Vagina (tissue), 2 donors: ENCODE measurements at regions not wholly inside any gene's neighbourhood (a gene's known extent, or its start where the extent isn't known, plus 50 kb on each side); places are given as distances from the start of the nearest gene placed in this dataset.

Experiments used
- DNase-seq, 2 donors: peaks; one replicate each; pipeline ENCODE4 v3.0.0-alpha.2; 2017; ENCODE audit errors: extremely low spot score in 2 of 2
- H3K27ac ChIP-seq: fragments of 200-600 bp; sonication (generic); one replicate; pipeline ENCODE4 v1.5.1; 2019
- H3K27me3 ChIP-seq: fragments of 200-600 bp; sonication (generic); one replicate; pipeline ENCODE4 v1.5.1; 2019
- H3K36me3 ChIP-seq, 2 donors: fragments of 200-600 bp; sonication (generic); one replicate each; pipeline ENCODE4 v1.5.1; 2017 to 2019
- H3K4me1 ChIP-seq: fragments of 200-600 bp; sonication (generic); one replicate; pipeline ENCODE4 v1.5.1; 2019
- H3K4me3 ChIP-seq, 2 donors: fragments of 200-600 bp; sonication (generic); 1 replicate in 1 of 2; 2 replicates in 1 of 2; pipeline ENCODE4 v1.5.1; 2016 to 2019
- H3K9me3 ChIP-seq: fragments of 200-600 bp; sonication (generic); one replicate; pipeline ENCODE4 v1.5.1; 2019
- CTCF ChIP-seq, 3 experiments: fragments of 450-650 bp in 2 of 3; fragments of 200-600 bp in 1 of 3; sonication (generic) in 1 of 3; IDR thresholded peaks; one replicate each; pipeline ENCODE4 v1.5.1; 2017 to 2019; ENCODE audit warnings: antibody characterized with exemption in 3 of 3, mild to moderate bottlenecking in 2 of 3, moderate library complexity in 2 of 3
- POLR2A ChIP-seq, 2 donors: fragments of 450-650 bp; IDR thresholded peaks; one replicate each; pipeline ENCODE4 v1.6.1; 2017; ENCODE audit warnings: antibody characterized with exemption in 2 of 2, mild to moderate bottlenecking in 2 of 2, moderate library complexity in 2 of 2
- POLR2AphosphoS5 ChIP-seq, 2 donors: sonication (generic); formaldehyde crosslinking; IDR thresholded peaks; one replicate each; pipeline ENCODE4 v1.9.0; 2017; ENCODE audit warnings: antibody characterized with exemption in 2 of 2, mild to moderate bottlenecking in 2 of 2, low read depth in 1 of 2; ENCODE audit not compliant: insufficient read depth in 1 of 2
- intact Hi-C: fragments of 100-400 bp; cut with DNase I; formaldehyde crosslinking; loops from one replicate; pipeline ENCODE4 v1.15.1; 2023

GRCh38 chr18:11268153-11268552 lies 118.8 kb upstream of the PIEZO2 start:
- Histone ChIP-seq H3K36me3 (no peaks in the 10 kb centered on the region), H3K4me1 (peaks cover 15% of the 10 kb centered on the region), H3K4me3 (no peak overlapping the region), H3K27ac (no peak overlapping the region), H3K9me3 (no peaks in the 10 kb centered on the region), H3K27me3 (no peaks in the 10 kb centered on the region)
- TF ChIP-seq CTCF (IDR thresholded peaks at IDR 0.05) (no peak), POLR2AphosphoS5 (IDR thresholded peaks at IDR 0.05; ENCODE audit: insufficient read depth in 1 of 2, low read depth in 1 of 2) (no peak), POLR2A (IDR thresholded peaks at IDR 0.05) (no peak)
- intact Hi-C loops = no loop called here
- no peak for DNase-seq

GRCh38 chr18:11266781-11267480 lies 117.6 kb upstream of the PIEZO2 start:
- no peaks in the 10 kb centered on the region for H3K27me3 ChIP-seq
- TF ChIP-seq CTCF (IDR thresholded peaks at IDR 0.05) (no peak), POLR2A (IDR thresholded peaks at IDR 0.05) (no peak), POLR2AphosphoS5 (IDR thresholded peaks at IDR 0.05; ENCODE audit: insufficient read depth in 1 of 2, low read depth in 1 of 2) (no peak)
- no peak overlapping the region for H3K4me3 ChIP-seq
- H3K9me3 ChIP-seq = no peaks in the 10 kb centered on the region
- peaks cover 15% of the 10 kb centered on the region for H3K4me1 ChIP-seq
- intact Hi-C loops = no loop called here
- H3K27ac ChIP-seq = no peak overlapping the region
- H3K36me3 ChIP-seq = no peaks in the 10 kb centered on the region
- no peak for DNase-seq

GRCh38 chr18:11261486-11261885 lies 112.1 kb upstream of the PIEZO2 start:
- Histone ChIP-seq H3K4me3 (no peak overlapping the region), H3K36me3 (no peaks in the 10 kb centered on the region), H3K27ac (no peak overlapping the region), H3K9me3 (no peaks in the 10 kb centered on the region), H3K27me3 (no peaks in the 10 kb centered on the region), H3K4me1 (no peaks in the 10 kb centered on the region)
- DNase-seq = no peak
- TF ChIP-seq CTCF (IDR thresholded peaks at IDR 0.05) (no peak), POLR2AphosphoS5 (IDR thresholded peaks at IDR 0.05; ENCODE audit: insufficient read depth in 1 of 2, low read depth in 1 of 2) (no peak), POLR2A (IDR thresholded peaks at IDR 0.05) (no peak)
- intact Hi-C loops = no loop called here

- DNase-seq = no peak
- no peaks in the 10 kb centered on the region for H3K9me3 ChIP-seq
- H3K36me3 ChIP-seq = no peaks in the 10 kb centered on the region
- H3K27me3 ChIP-seq = no peaks in the 10 kb centered on the region
- no peak for TF ChIP-seq POLR2A (IDR thresholded peaks at IDR 0.05)
- no peak for TF ChIP-seq CTCF (IDR thresholded peaks at IDR 0.05)
- no peak for TF ChIP-seq POLR2AphosphoS5 (IDR thresholded peaks at IDR 0.05; ENCODE audit: insufficient read depth in 1 of 2, low read depth in 1 of 2)
- H3K4me1 ChIP-seq = no peaks in the 10 kb centered on the region
- H3K27ac ChIP-seq = no peak overlapping the region
- intact Hi-C loops = no loop called here
- no peak overlapping the region for H3K4me3 ChIP-seq
These were observed 111.6 kb upstream of the PIEZO2 start for GRCh38 chr18:11260961-11261461.

GRCh38 chr18:11259469-11260150 lies 110.2 kb upstream of the PIEZO2 start:
- Histone ChIP-seq H3K4me1 (no peaks in the 10 kb centered on the region), H3K27me3 (no peaks in the 10 kb centered on the region), H3K27ac (no peak overlapping the region), H3K36me3 (no peaks in the 10 kb centered on the region), H3K9me3 (no peaks in the 10 kb centered on the region), H3K4me3 (no peak overlapping the region)
- intact Hi-C loops = no loop called here
- no peak for TF ChIP-seq CTCF (IDR thresholded peaks at IDR 0.05)
- TF ChIP-seq POLR2AphosphoS5 (IDR thresholded peaks at IDR 0.05; ENCODE audit: insufficient read depth in 1 of 2, low read depth in 1 of 2) = no peak
- no peak for TF ChIP-seq POLR2A (IDR thresholded peaks at IDR 0.05)
- no peak for DNase-seq
